HEK293T (cell line): ENCODE measurements at regions not wholly inside any gene's neighbourhood (a gene's known extent, or its start where the extent isn't known, plus 50 kb on each side); places are given as distances from the start of the nearest gene placed in this dataset.

Source experiments
- CTCF ChIA-PET: fragments of 350-600 bp; formaldehyde crosslinking; extraction: SDS; loops from one replicate; lab custom pipeline; 2021; ENCODE audit warnings: antibody characterized with exemption, inconsistent platforms; lab: Yijun Ruan, JAX
- POLR2A ChIA-PET: fragments of 350-600 bp; formaldehyde crosslinking; extraction: SDS; loops from one replicate; lab custom pipeline; 2020; ENCODE audit warnings: antibody characterized with exemption, inconsistent platforms; lab: Yijun Ruan, JAX
- DNase-seq: peaks from one replicate; pipeline ENCODE4 v3.0.0; 2012; ENCODE audit warnings: mixed read lengths; ENCODE audit errors: extremely low spot score
- ARNT ChIP-seq: fragments of 450-650 bp; IDR thresholded peaks from 2 replicates; pipeline ENCODE4 v1.6.1; 2017; ENCODE audit warnings: mild to moderate bottlenecking
- BHLHE40 ChIP-seq: fragments of 450-650 bp; IDR thresholded peaks from 2 replicates; pipeline ENCODE4 v1.6.1; 2016; ENCODE audit warnings: mild to moderate bottlenecking, moderate library complexity, borderline replicate concordance
- CTBP1 ChIP-seq: fragments of 450-650 bp; IDR thresholded peaks from 2 replicates; pipeline ENCODE4 v1.6.1; 2016; ENCODE audit warnings: borderline replicate concordance
- ELF4 ChIP-seq: fragments of 450-650 bp; IDR thresholded peaks from 2 replicates; pipeline ENCODE4 v1.6.1; 2017; ENCODE audit warnings: antibody characterized with exemption
- FOXA1 ChIP-seq: fragments of 450-650 bp; IDR thresholded peaks from 2 replicates; pipeline ENCODE4 v1.6.1; 2016; ENCODE audit warnings: mild to moderate bottlenecking
- FOXK2 ChIP-seq: fragments of 450-650 bp; IDR thresholded peaks from 2 replicates; pipeline ENCODE4 v1.6.1; 2016; ENCODE audit warnings: mild to moderate bottlenecking
- FOXM1 ChIP-seq: fragments of 450-650 bp; IDR thresholded peaks from 2 replicates; pipeline ENCODE4 v1.6.1; 2017; ENCODE audit warnings: mild to moderate bottlenecking, borderline replicate concordance
- HDGF ChIP-seq: fragments of 450-650 bp; IDR thresholded peaks from 2 replicates; pipeline ENCODE4 v1.6.1; 2017; ENCODE audit warnings: antibody characterized with exemption, borderline replicate concordance
- L3MBTL2 ChIP-seq: fragments of 450-650 bp; conservative IDR thresholded peaks from 2 replicates; pipeline ENCODE4 v1.6.1; 2016; ENCODE audit warnings: mild to moderate bottlenecking
- LEF1 ChIP-seq: fragments of 450-650 bp; IDR thresholded peaks from 2 replicates; pipeline ENCODE4 v1.6.1; 2017; ENCODE audit warnings: mild to moderate bottlenecking, borderline replicate concordance
- NFRKB ChIP-seq: fragments of 450-650 bp; IDR thresholded peaks from 2 replicates; pipeline ENCODE4 v1.6.1; 2016; ENCODE audit warnings: mild to moderate bottlenecking, moderate library complexity
- PKNOX1 ChIP-seq: fragments of 450-650 bp; IDR thresholded peaks from 2 replicates; pipeline ENCODE4 v1.6.1; 2016
- SP1 ChIP-seq: fragments of 450-650 bp; IDR thresholded peaks from 2 replicates; pipeline ENCODE4 v1.6.1; 2017
- SUZ12 ChIP-seq: fragments of 450-650 bp; IDR thresholded peaks from 2 replicates; pipeline ENCODE4 v1.6.1; 2016; ENCODE audit warnings: mild to moderate bottlenecking
- TARDBP ChIP-seq: fragments of 450-650 bp; IDR thresholded peaks from 2 replicates; pipeline ENCODE4 v1.6.1; 2016
- ZNF384 ChIP-seq: fragments of 450-650 bp; IDR thresholded peaks from 2 replicates; pipeline ENCODE4 v1.6.1; 2016

GRCh38 chr3:72537448-72537847, 310.8 kb downstream of the SHQ1 start:
- CTCF ChIA-PET = no interaction called here
- POLR2A ChIA-PET = no interaction called here
- TF ChIP-seq BHLHE40 (no peak), TARDBP (no peak), SUZ12 (no peak), FOXK2 (no peak), ZNF384 (no peak), FOXA1 (no peak), NFRKB (no peak), ELF4 (no peak), FOXM1 (no peak), PKNOX1 (no peak), SP1 (no peak), LEF1 (no peak), ARNT (no peak), CTBP1 (no peak), HDGF (no peak), L3MBTL2 (no peak)
- no peak for DNase-seq

- DNase-seq = no peak
- ChIA-PET CTCF (no interaction called here), POLR2A (no interaction called here)
- TF ChIP-seq FOXA1 = no peak
- TF ChIP-seq ARNT = no peak
- TF ChIP-seq BHLHE40 = no peak
- no peak for TF ChIP-seq TARDBP
- TF ChIP-seq FOXK2 = no peak
- TF ChIP-seq PKNOX1 = no peak
- no peak for TF ChIP-seq SUZ12
- TF ChIP-seq HDGF = no peak
- no peak for TF ChIP-seq SP1
- TF ChIP-seq CTBP1 = no peak
- no peak for TF ChIP-seq ELF4
- TF ChIP-seq LEF1 = no peak
- no peak for TF ChIP-seq L3MBTL2
- TF ChIP-seq FOXM1 = no peak
- TF ChIP-seq ZNF384 = no peak
- no peak for TF ChIP-seq NFRKB
Observed at GRCh38 chr3:72536878-72537267, 311.4 kb downstream of the SHQ1 start.

DNA sequence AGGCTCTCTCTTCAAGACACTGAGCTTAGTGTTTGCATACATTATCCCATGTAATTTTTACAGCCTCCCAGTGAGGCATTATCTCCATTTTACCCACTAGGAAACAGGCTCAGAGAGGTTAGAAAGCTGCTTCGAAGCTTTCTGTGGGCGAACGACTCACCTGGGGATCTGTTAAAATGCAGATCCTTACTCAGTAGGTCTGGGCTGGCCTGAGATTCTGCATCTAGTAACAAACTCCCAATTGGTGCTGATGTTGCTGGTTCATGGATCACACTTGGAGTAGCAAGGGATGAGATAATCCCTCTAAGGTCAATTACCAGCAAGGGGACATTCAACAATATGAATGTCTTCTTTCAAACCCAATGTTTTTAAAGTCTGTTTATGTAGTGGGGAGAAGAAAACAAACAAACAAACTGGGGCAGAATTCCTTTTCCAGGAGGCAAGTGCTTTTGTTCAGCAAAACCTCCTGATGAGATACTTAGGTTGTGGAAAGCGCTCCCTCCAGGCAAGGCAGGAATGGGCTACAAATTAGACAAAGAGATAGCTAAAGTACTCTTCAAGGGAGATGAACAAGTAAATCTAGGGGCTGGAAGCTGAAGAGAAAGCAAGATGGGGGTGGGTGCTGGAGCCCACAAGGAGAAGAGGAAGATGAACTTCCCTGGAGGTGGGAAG, 311.9 kb downstream of the SHQ1 start:
- CTCF ChIA-PET = no interaction called here
- DNase-seq = no peak
- TF ChIP-seq ZNF384 (no peak), L3MBTL2 (no peak), LEF1 (no peak), CTBP1 (no peak), SUZ12 (no peak), FOXA1 (no peak), FOXK2 (no peak), FOXM1 (no peak), ARNT (no peak)
- POLR2A ChIA-PET = no interaction called here

GRCh38 chr3:72535772-72536171, 312.5 kb downstream of the SHQ1 start:
- DNase-seq = peak; percentile 18
- peak; percentile 83 for TF ChIP-seq PKNOX1
- no peak for TF ChIP-seq FOXA1
- no peak for TF ChIP-seq TARDBP
- POLR2A ChIA-PET = no interaction called here
- CTCF ChIA-PET = no interaction called here

GRCh38 chr3:72533591-72534473, 314.4 kb downstream of the SHQ1 start:
- no peak for DNase-seq
- POLR2A ChIA-PET = no interaction called here
- CTCF ChIA-PET = no interaction called here
- TF ChIP-seq LEF1 (no peak), ELF4 (no peak), NFRKB (no peak), SP1 (no peak), CTBP1 (no peak), L3MBTL2 (no peak), FOXA1 (no peak), PKNOX1 (no peak), ZNF384 (no peak), FOXK2 (no peak), TARDBP (no peak; the same call in 1 of the 2 replicates), ARNT (no peak), SUZ12 (no peak), FOXM1 (no peak), HDGF (no peak), BHLHE40 (no peak)
